Neural progenitor cell (in vitro differentiated cells): ENCODE measurements at regions not wholly inside any gene's neighbourhood (a gene's known extent, or its start where the extent isn't known, plus 50 kb on each side); places are given as distances from the start of the nearest gene placed in this dataset.

ENCODE experiments used
- CTCF ChIP-seq: fragments of 200-600 bp; sonication (generic); IDR thresholded peaks from 2 replicates; pipeline ENCODE4 v1.5.1; 2017; ENCODE audit warnings: antibody characterized with exemption, mild to moderate bottlenecking
- EZH2 ChIP-seq: fragments of 200-600 bp; sonication (generic); IDR thresholded peaks from 2 replicates; pipeline ENCODE4 v1.6.1; 2017; ENCODE audit warnings: antibody characterized with exemption, mild to moderate bottlenecking, moderate library complexity
- EZH2phosphoT487 ChIP-seq: fragments of 200-600 bp; sonication (generic); IDR thresholded peaks from 2 replicates; pipeline ENCODE4 v1.6.1; 2017; ENCODE audit warnings: antibody characterized with exemption

- TF ChIP-seq CTCF (no peak), EZH2 (no peak), EZH2phosphoT487 (no peak)
These were observed 1852.1 kb downstream of the TP53TG3F start for GRCh38 chr16:35311475-35311874.
